HepG2 (cell line): ENCODE measurements at regions not wholly inside any gene's neighbourhood (a gene's known extent, or its start where the extent isn't known, plus 50 kb on each side); places are given as distances from the start of the nearest gene placed in this dataset.

Experiments
- ATAC-seq: fragments of 200-7000 bp; cut with Tn5 transposase; 3 replicates; pipeline ENCODE4 v1.9.1; 2020; ENCODE audit warnings: mild to moderate bottlenecking, moderate library complexity
- BruUV-seq: library from RNA; stranded (reverse); fragments of 400-500 nt; replicated peaks from 2 replicates; lab custom pipeline; 2021; lab: Mats Ljungman, UMichigan
- CTCF ChIA-PET: fragments of 300-600 bp; formaldehyde crosslinking; extraction: SDS; loops from one replicate; lab custom pipeline; 2021; ENCODE audit warnings: low total read pairs, inconsistent platforms, low intra/inter-chr PET ratio; lab: Yijun Ruan, JAX
- POLR2A ChIA-PET: fragments of 350-600 bp; sonication (Branson Sonifier 250); formaldehyde crosslinking; loops from one replicate; lab custom pipeline; 2020; ENCODE audit warnings: antibody characterized with exemption, inconsistent platforms; lab: Yijun Ruan, JAX
- DNase-seq: peaks from one replicate; pipeline ENCODE4 v3.0.0-alpha.2; 2015; ENCODE audit warnings: low spot score
- FAIRE-seq: peaks from 3 replicates; lab custom pipeline; 2011; peaks lifted over from hg19 to GRCh38; lab: Jason Lieb, UNC
- H2AFZ ChIP-seq: one replicate; pipeline ENCODE4 v1.6.1; 2011; ENCODE audit warnings: low read length, inconsistent platforms
- H3K27ac ChIP-seq: fragments of 300-600 bp; 3 replicates; pipeline ENCODE4 v1.8.0; 2011; ENCODE audit warnings: mixed run types, mild to moderate bottlenecking, mixed read lengths, low read length, inconsistent platforms; ENCODE audit not compliant: insufficient read depth; ENCODE audit errors: extremely low read length
- H3K27me3 ChIP-seq, 2 experiments: fragments of 200-600 bp in 1 of 2; 2 replicates in 1 of 2; 3 replicates in 1 of 2; pipeline versions ENCODE4 v1.6.0 to v1.8.0; 2011; ENCODE audit warnings: low read length in 2 of 2, mild to moderate bottlenecking in 2 of 2, moderate library complexity in 2 of 2, inconsistent platforms in 1 of 2; ENCODE audit not compliant: insufficient read depth in 2 of 2, control insufficient read depth in 1 of 2
- H3K36me3 ChIP-seq, 2 experiments: fragments of 200-600 bp in 1 of 2; replicated peaks in 1 of 2; 2 replicates in 1 of 2; 3 replicates in 1 of 2; pipeline versions ENCODE4 v1.5.1 to v1.8.0; 2011; ENCODE audit warnings: low read length in 2 of 2, inconsistent platforms in 1 of 2; ENCODE audit not compliant: insufficient read depth in 2 of 2, control insufficient read depth in 1 of 2
- H3K4me1 ChIP-seq: 2 replicates; pipeline ENCODE4 v1.5.1; 2012; ENCODE audit warnings: low read length, inconsistent platforms; ENCODE audit not compliant: insufficient read depth
- H3K4me2 ChIP-seq: 2 replicates; pipeline ENCODE4 v1.6.0; 2011; ENCODE audit warnings: low read depth, low read length, inconsistent platforms
- H3K4me3 ChIP-seq, 3 experiments: fragments of 200-600 bp in 1 of 3; sonication (generic), shearing (Covaris generic) in 1 of 3; replicated peaks in 1 of 3; 2 replicates each; pipeline ENCODE4 v1.5.1; 2011 to 2016; ENCODE audit warnings: low read length in 3 of 3, inconsistent platforms in 2 of 3, low read depth in 2 of 3, mild to moderate bottlenecking in 2 of 3, control low read depth in 1 of 3, mixed read lengths in 1 of 3; ENCODE audit not compliant: insufficient read depth in 1 of 3
- H3K79me2 ChIP-seq: one replicate; pipeline ENCODE4 v1.6.1; 2011; ENCODE audit warnings: low read length, inconsistent platforms; ENCODE audit not compliant: insufficient read depth
- H3K9ac ChIP-seq: 2 replicates; pipeline ENCODE4 v1.6.0; 2011; ENCODE audit warnings: mild to moderate bottlenecking, low read depth, low read length, inconsistent platforms; ENCODE audit not compliant: insufficient read depth
- H3K9me3 ChIP-seq: 2 replicates; pipeline ENCODE4 v1.5.1; 2012; ENCODE audit warnings: mild to moderate bottlenecking, low read length
- H4K20me1 ChIP-seq: 2 replicates; pipeline ENCODE4 v1.6.0; 2011; ENCODE audit warnings: inconsistent platforms, mild to moderate bottlenecking, low read length, moderate library complexity; ENCODE audit not compliant: insufficient read depth
- ELF3 ChIP-seq: IDR thresholded peaks from 2 replicates; pipeline ENCODE4 v1.6.1; 2016; ENCODE audit warnings: missing genetic modification reagents, missing compliant biosample characterization
- FOSL1 ChIP-seq: sonication (generic); formaldehyde crosslinking; IDR thresholded peaks from 2 replicates; pipeline ENCODE4 v1.9.0; 2021; ENCODE audit warnings: missing genetic modification reagents, borderline replicate concordance
- RFXAP ChIP-seq: sonication (generic); formaldehyde crosslinking; IDR thresholded peaks from 2 replicates; pipeline ENCODE4 v1.4.0; 2020; ENCODE audit warnings: missing genetic modification reagents, borderline replicate concordance
- RXRB ChIP-seq: IDR thresholded peaks from 2 replicates; pipeline ENCODE4 v1.6.1; 2016; ENCODE audit warnings: borderline replicate concordance, missing genetic modification reagents, missing compliant biosample characterization
- SNRNP70 ChIP-seq: fragments of 200-400 bp; formaldehyde crosslinking; IDR thresholded peaks from 2 replicates; pipeline ENCODE4 v1.6.1; 2017; ENCODE audit warnings: mild to moderate bottlenecking, low read depth, low read length, moderate library complexity
- THAP8 ChIP-seq: sonication (generic); formaldehyde crosslinking; IDR thresholded peaks from 2 replicates; pipeline ENCODE4 v1.5.1; 2020; ENCODE audit warnings: missing genetic modification reagents, mild to moderate bottlenecking, borderline replicate concordance
- ZNF17 ChIP-seq: sonication (generic); formaldehyde crosslinking; IDR thresholded peaks from 2 replicates; pipeline ENCODE4 v1.5.0; 2020; ENCODE audit warnings: mild to moderate bottlenecking, missing genetic modification reagents
- WGBS: methylation state at CpG from one replicate; pipeline ENCODE4 v1.1.6; 2017; ENCODE audit warnings: low lambda C conversion rate; 5-methylcytosine and 5-hydroxymethylcytosine counted together
- in situ Hi-C: cut with HindIII; loops from 2 replicates; pipeline ENCODE4 v1.10.0; 2017; ENCODE audit warnings: low pct_unique_long_range_greater_than_20kb; ENCODE audit not compliant: extremely low pct_ligation_motif_present
- intact Hi-C: fragments of 100-400 bp; cut with micrococcal nuclease; formaldehyde crosslinking; loops from one replicate; pipeline ENCODE4 v1.10.0; 2022; ENCODE audit not compliant: unreplicated experiment

- H3K79me2 ChIP-seq = no peaks in the 10 kb centered on the region
- intact Hi-C loops (no loop called here), in situ Hi-C loops (no loop called here)
- H3K27me3 ChIP-seq = peaks cover 0 to 33% of the 10 kb centered on the region in 2 experiments; a peak in 2 of 5 replicates
- H3K9ac ChIP-seq = no peak overlapping the region
- POLR2A ChIA-PET = no interaction called here
- H3K4me3 ChIP-seq = no peak overlapping the region
- no peaks in the 10 kb centered on the region for H3K9me3 ChIP-seq
- H3K27ac ChIP-seq = no peak overlapping the region
- FAIRE-seq (no peak), DNase-seq (no peak), ATAC-seq (no peak)
- TF ChIP-seq FOSL1 (CRISPR knock-in tag) = no peak
- WGBS = 4% methylated on average over 3 of the region's 3 CpGs
- CTCF ChIA-PET = no interaction called here
- no peaks in the 10 kb centered on the region for H3K4me1 ChIP-seq
- no peak overlapping the region for H2AFZ ChIP-seq
- no peaks in the 10 kb centered on the region for H3K36me3 ChIP-seq
- no peaks in the 10 kb centered on the region for H4K20me1 ChIP-seq
- no TSS peak for BruUV-seq
- no peak overlapping the region for H3K4me2 ChIP-seq
Measured at GRCh38 chr6:118712969-118713368, 61.6 kb upstream of the CEP85L start.

- Histone ChIP-seq H3K27me3 (peaks cover 0 to 34% of the 10 kb centered on the region in 2 experiments; a peak in 2 of 5 replicates), H3K9ac (no peak overlapping the region), H3K9me3 (no peaks in the 10 kb centered on the region), H3K36me3 (no peaks in the 10 kb centered on the region), H4K20me1 (no peaks in the 10 kb centered on the region), H3K4me2 (no peak overlapping the region), H3K4me1 (no peaks in the 10 kb centered on the region)
- ATAC-seq (no peak), FAIRE-seq (no peak)
- in situ Hi-C loops (no loop called here), intact Hi-C loops (no loop called here)
- WGBS = 16% methylated on average over 5 of the region's 5 CpGs
- BruUV-seq = no TSS peak
- ChIA-PET CTCF (no interaction called here), POLR2A (no interaction called here)
- TF ChIP-seq ELF3 (CRISPR knock-in tag) (no peak), RXRB (CRISPR knock-in tag) (no peak), SNRNP70 (no peak), ZNF17 (no peak), THAP8 (CRISPR knock-in tag) (no peak), RFXAP (no peak)
- TF ChIP-seq, all 625 proteins: peak for 0
- H3K27ac ChIP-seq = no peak overlapping the region
- H3K79me2 ChIP-seq = no peaks in the 10 kb centered on the region
- no peak overlapping the region for H3K4me3 ChIP-seq
- no peak for DNase-seq
- H2AFZ ChIP-seq = no peak overlapping the region
Measured at GRCh38 chr6:118710616-118711015, 59.2 kb upstream of the CEP85L start.
